Activated T-cell treated with anti-CD3 and anti-CD28 coated beads for 48 hours (primary cell): ENCODE measurements at regions not wholly inside any gene's neighbourhood (a gene's known extent, or its start where the extent isn't known, plus 50 kb on each side); places are given as distances from the start of the nearest gene placed in this dataset.
"Not testable (repeated sequence)": the region's sequence is repeated elsewhere in the genome, so short reads cannot be mapped to it uniquely, and the experiment has no call there.

Source experiments
- DNase-seq: peaks from one replicate; pipeline ENCODE4 v3.0.0-alpha.2; 2020; ENCODE audit warnings: low read depth

DNA sequence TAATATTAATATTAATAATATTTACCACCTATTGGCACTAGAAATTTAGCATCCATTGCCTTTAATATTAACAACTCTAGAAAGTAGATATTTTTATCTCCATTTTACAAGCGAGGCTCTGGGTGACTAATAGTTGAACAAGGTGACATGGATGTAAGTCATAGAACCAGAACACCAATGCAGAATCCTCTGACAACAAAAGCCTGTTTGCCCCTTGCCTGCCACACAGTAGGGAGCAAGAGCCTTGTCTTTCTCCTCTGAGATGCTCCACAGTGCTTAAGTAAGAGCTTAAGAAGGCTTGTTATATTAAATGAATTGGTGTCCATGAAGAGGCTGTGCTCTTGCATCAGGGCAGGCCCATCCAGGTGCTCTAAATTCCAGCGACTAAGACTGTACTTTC is 51.2 kb upstream of the LBX1 start:
- DNase-seq = no peak

- not testable (repeated sequence) for DNase-seq
Observed at GRCh38 chr10:101280921-101281320, 51.7 kb upstream of the LBX1 start.

DNA sequence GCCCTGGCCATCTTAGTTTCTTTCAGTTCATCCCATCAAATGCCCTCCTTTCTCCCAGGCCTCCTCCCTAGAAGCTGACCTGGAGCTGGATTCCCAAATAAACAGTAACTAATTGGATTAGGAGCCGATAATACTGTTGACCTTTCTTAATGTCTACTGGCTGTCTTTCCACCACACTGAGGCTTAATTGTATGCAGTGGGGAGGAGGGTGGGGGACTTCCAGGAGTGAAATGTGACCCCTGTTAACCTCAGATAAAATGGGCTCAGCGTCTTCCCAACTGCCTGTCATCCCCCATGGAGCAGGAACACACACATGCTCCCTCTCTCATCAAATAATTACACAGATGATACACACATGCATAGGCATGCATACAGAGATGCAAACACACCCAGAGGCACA is 53.7 kb upstream of the LBX1 start:
- DNase-seq = no peak

DNA sequence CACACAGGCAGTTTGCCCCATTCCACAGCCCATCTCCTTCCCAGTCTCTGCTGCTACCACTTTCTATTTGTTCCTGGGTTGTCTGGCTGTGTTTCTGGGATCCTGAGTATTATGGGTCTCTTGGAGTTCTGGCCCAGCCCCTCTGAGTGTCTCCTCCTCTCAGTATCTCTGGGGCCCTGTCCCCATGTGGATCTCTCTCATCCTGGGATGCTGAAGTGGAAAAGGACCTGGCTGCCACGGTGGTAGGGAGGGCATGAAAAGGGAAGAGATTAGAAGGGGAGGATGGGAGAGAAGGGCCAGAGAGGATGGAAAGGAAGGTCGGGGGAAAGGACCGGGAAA is 54.5 kb upstream of the LBX1 start:
- DNase-seq = no peak

DNA sequence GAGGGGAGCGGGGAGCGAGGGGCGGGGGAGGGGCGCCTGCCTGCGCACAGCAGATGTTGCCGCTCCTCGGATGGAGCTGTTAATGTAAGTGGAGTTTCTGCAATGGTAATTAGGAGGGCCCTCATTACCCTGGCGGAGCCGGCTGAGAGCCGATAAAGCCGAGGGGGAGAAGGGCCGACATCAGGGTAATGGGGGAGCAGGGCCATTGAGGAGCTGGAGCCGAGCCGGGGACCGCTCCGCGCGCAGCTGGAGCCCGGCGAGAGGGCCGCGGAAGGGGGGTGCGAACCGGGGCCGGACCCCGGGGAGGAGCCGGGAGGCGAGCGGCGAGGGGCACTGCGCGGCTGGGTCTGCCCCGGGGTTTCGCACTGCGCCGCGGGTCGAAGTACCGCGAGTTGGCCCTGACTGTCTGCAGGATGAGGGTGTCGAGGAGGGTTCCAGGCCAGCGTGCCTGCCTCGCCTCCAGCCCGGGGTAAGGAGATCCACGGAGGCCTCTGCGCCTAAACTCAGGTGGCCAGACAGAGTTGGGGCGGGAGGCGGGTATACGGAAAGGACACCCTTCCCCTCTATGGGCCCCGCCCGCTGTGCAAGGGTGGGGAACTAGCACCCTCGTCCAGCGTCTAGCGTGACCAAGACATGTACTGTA is 55.0 kb upstream of the LBX1 start:
- DNase-seq = no peak

DNA sequence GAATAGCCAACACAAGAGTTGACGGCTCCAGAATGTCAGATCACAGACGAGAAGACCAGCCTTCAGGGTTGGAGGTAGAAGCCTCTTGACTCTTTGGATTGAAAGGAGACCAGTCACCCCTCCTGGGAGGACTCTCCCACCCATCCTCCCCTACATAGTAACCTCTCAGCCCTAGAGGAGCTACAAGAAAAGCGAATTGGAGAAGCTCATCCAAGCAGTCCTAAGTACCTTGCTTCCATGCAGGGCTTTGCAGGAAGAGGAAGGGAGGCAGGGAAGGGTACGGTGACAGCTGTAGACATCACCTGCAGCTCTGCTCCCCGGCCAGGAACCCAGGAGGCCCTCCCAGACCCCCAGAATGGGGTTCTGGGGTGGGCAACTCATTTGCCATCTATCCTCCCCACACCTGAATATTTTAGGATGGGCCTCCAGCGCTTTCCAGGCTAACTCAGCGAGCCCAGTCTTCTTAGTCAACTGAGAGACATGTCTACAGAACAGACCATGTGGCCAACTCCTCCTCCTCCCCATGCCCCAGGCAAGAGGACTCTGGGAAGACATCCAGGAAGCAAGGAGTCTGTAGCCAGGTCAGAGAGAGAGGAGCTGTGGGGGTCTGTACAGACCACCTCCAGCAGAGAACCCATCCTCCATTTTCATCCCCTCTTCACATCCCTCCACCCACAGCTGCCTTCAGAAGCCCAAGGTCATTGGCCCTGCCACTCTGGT is 55.6 kb upstream of the LBX1 start:
- DNase-seq = no peak

- no peak for DNase-seq
Observed at GRCh38 chr10:101285519-101286070, 56.3 kb upstream of the LBX1 start.

DNA sequence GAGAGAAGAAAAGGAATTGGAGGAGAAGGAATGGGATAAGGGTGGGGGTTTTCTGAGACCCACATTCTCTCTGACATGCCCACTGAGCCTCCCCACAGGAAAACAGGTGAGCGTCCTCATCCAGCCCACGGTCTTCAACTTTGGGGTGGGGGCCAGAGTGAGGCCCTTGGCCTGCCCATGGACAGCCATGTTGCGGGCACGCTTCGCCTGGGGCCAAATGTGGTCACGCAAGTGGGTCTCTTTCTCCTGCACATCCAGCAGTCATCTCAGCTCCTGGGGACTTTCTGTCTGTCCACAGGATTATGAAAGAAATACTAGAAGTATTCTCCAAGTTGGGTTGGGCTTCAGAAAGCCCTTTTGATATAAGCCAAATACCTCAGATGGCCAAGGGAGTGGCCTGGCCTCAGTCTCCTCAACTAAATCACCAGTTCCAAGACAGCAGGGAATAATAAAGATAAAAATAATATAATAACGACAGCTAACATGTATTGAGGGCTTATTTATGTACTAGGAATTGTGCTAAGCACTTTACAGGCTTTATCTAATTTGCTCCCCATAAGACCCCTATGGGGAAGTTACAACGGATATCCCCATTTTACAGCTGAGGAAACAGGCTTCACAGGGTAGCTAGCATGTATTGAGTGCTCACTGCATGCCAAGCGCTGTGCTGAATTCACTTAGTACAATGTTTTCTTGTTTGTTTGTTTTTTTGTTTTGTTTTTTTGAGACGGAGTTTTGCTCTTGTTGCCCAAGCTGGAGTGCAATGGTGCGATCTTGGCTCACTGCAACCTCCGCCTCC is 57.2 kb upstream of the LBX1 start:
- no peak for DNase-seq

GRCh38 chr10:101287183-101287996 is 58.1 kb upstream of the LBX1 start:
- no peak for DNase-seq

DNA sequence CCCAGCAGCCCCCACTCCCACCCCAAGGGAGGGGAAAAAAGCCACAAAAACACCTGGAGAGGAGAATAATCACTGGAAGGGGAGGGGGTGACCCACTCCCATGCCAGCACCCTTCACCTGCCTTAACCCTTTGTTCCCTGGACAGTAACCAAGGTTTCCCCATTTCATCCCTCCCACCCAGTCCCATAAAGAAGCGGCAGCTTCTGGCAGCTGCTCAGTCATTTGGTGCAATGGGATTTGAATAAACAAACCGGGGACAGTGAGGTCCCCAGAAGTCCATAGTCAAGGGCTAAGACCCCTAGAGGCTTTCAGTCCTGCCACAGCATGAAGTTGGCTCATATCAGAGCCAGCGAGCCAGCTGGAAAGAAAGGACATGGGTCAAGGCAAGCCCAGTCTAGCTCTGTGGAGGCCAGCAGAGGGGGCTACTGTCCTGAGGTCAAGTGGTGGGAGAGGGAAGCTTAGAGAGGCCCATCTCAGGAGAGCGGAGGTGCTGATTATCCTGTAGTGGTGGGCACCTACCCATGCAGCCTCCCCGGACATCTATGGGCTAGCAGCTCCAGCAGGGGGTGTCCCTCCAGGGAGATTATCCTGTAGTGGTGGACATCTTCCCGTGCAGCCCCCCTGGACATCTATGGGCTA is 58.9 kb upstream of the LBX1 start:
- DNase-seq = no peak

DNA sequence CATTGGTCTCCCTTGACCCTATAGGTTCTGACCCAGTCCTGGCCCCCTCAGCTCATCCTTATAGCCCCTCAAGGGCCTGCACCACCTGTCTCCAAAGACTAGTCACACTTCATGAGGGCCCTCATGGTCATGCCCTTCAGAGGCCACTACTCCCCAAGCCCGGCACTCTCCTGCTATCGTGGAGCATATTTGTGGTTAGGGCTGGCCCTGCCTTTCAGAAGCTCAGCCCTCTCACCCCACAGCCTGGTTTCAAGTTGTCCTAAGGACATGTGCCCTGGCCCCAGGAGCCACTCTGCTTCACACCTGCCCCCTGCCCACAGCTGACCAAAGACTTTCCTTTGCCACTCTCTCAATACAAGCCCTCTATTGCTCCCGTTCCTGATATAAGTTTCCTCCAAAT is 60.3 kb upstream of the LBX1 start:
- no peak for DNase-seq

DNA sequence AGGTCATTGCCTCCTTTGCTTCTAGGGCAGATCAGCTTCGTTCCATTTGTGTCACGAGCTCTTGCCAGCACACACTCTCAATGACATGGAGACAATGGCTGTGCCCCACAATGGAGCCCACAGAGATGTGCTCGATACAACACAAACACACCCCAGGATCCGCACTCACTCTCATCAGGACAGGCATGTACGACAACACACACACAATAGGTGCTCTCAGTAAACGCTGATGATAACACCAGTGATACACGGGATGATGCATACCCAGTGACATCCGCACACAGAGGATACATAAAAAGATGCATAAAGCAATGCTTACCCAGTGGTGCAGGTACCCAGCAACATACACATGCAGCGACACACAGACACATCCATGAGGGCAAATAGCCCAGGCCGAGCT is 61.2 kb upstream of the LBX1 start:
- DNase-seq = no peak

- no peak for DNase-seq
Observed at GRCh38 chr10:101290881-101291280, 61.6 kb upstream of the LBX1 start.

- DNase-seq = peak; percentile 50
Observed at GRCh38 chr10:101291331-101292193, 62.3 kb upstream of the LBX1 start.

GRCh38 chr10:101292194-101293006 is 61.6 kb upstream of the BTRC start:
- DNase-seq = no peak

GRCh38 chr10:101293007-101293723 is 60.8 kb upstream of the BTRC start:
- no peak for DNase-seq

DNA sequence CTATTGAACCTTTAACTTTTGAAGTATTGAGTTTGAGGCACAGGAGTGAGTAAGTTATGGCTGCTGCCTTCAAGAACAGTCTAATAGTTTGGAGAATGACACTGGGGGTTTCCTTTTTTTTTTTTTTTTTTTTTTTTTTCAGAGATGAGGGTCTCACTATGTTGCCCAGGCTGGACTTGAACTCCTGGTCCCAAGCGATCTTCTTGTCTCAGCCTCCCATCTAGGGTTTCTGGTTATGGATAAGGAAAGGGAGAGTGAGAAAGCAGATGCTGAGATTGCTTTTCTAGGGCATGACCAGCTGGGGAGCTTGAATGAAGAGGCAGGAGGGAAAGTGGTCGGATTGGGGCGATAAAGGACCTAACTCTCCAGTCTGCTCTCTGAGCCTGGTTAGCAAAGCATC is 59.9 kb upstream of the BTRC start:
- no peak for DNase-seq

- no peak for DNase-seq
Observed at GRCh38 chr10:101295261-101295660, 58.7 kb upstream of the BTRC start.

- DNase-seq = peak; percentile 72
Observed at GRCh38 chr10:101297901-101298486, 56.0 kb upstream of the BTRC start.
